ENCODE measurements at regions not wholly inside any gene's neighbourhood (a gene's known extent, or its start where the extent isn't known, plus 50 kb on each side); places are given as distances from the start of the nearest gene placed in this dataset.
A peak's percentile ranks its signal among the peaks of the same experiment; 100 is the strongest.

- peaks cover 2% of the 10 kb centered on the region for H3K27me3 Mint-ChIP-seq
- no peak for TF ChIP-seq CTCF (IDR thresholded peaks at IDR 0.05; ENCODE audit: unreplicated experiment)
- no peaks in the 10 kb centered on the region for H3K36me3 Mint-ChIP-seq (ENCODE audit: insufficient read depth)
- H3K4me3 Mint-ChIP-seq (ENCODE audit: low read depth), result no peak overlapping the region
- no peak for DNase-seq (ENCODE audit: low spot score, unreplicated experiment)
- no peak overlapping the region for H3K27ac Mint-ChIP-seq
- no peaks in the 10 kb centered on the region for H3K4me1 Mint-ChIP-seq (ENCODE audit: low read depth)
- peaks cover under 1% of the 10 kb centered on the region for H3K9me3 Mint-ChIP-seq (ENCODE audit: low read depth)
Measured at GRCh38 chr3:160047876-160048275, 59.2 kb downstream of the IL12A start.

- Mint-ChIP-seq H3K36me3 (ENCODE audit: insufficient read depth) (no peaks in the 10 kb centered on the region), H3K27ac (peak overlapping the region; percentile 77), H3K27me3 (peaks cover 2% of the 10 kb centered on the region), H3K9me3 (ENCODE audit: low read depth) (no peaks in the 10 kb centered on the region), H3K4me3 (ENCODE audit: low read depth) (no peak overlapping the region), H3K4me1 (ENCODE audit: low read depth) (no peaks in the 10 kb centered on the region)
- DNase-seq (ENCODE audit: low spot score, unreplicated experiment), result no peak
- TF ChIP-seq CTCF (IDR thresholded peaks at IDR 0.05; ENCODE audit: unreplicated experiment), result no peak
Measured at GRCh38 chr3:160049038-160049437, 60.4 kb downstream of the IL12A start.

- peak overlapping the region; percentile 77 for H3K27ac Mint-ChIP-seq
- no peaks in the 10 kb centered on the region for H3K9me3 Mint-ChIP-seq (ENCODE audit: low read depth)
Measured at GRCh38 chr3:160049565-160049964, 60.9 kb downstream of the IL12A start.

GRCh38 chr3:160049988-160050387 lies 61.4 kb downstream of the IL12A start:
- no peak for TF ChIP-seq CTCF (IDR thresholded peaks at IDR 0.05; ENCODE audit: unreplicated experiment)
- peaks cover 4% of the 10 kb centered on the region for H3K4me1 Mint-ChIP-seq (ENCODE audit: low read depth)
- DNase-seq (ENCODE audit: low spot score, unreplicated experiment), result no peak
- peaks cover 2% of the 10 kb centered on the region for H3K27me3 Mint-ChIP-seq
- no peak overlapping the region for H3K27ac Mint-ChIP-seq
- H3K36me3 Mint-ChIP-seq (ENCODE audit: insufficient read depth), result no peaks in the 10 kb centered on the region
- no peak overlapping the region for H3K4me3 Mint-ChIP-seq (ENCODE audit: low read depth)
- no peaks in the 10 kb centered on the region for H3K9me3 Mint-ChIP-seq (ENCODE audit: low read depth)

More at GRCh38 chr3:160049565-160049964, 60.9 kb downstream of the IL12A start:
- peaks cover 2% of the 10 kb centered on the region for H3K4me1 Mint-ChIP-seq (ENCODE audit: low read depth)
- no peaks in the 10 kb centered on the region for H3K36me3 Mint-ChIP-seq (ENCODE audit: insufficient read depth)
- DNase-seq (ENCODE audit: low spot score, unreplicated experiment), result no peak
- no peak overlapping the region for H3K4me3 Mint-ChIP-seq (ENCODE audit: low read depth)
- no peak for TF ChIP-seq CTCF (IDR thresholded peaks at IDR 0.05; ENCODE audit: unreplicated experiment)
- H3K27me3 Mint-ChIP-seq, result peaks cover 2% of the 10 kb centered on the region

GRCh38 chr3:160052385-160053047 lies 63.9 kb downstream of the IL12A start:
- no peak for DNase-seq (ENCODE audit: low spot score, unreplicated experiment)
- H3K27me3 Mint-ChIP-seq, result peaks cover 2% of the 10 kb centered on the region
- peak overlapping the region; percentile 46 for H3K27ac Mint-ChIP-seq
- H3K4me1 Mint-ChIP-seq (ENCODE audit: low read depth), result peaks cover 4% of the 10 kb centered on the region
- TF ChIP-seq CTCF (IDR thresholded peaks at IDR 0.05; ENCODE audit: unreplicated experiment), result no peak
- no peaks in the 10 kb centered on the region for H3K36me3 Mint-ChIP-seq (ENCODE audit: insufficient read depth)
- H3K9me3 Mint-ChIP-seq (ENCODE audit: low read depth), result no peaks in the 10 kb centered on the region
- H3K4me3 Mint-ChIP-seq (ENCODE audit: low read depth), result no peak overlapping the region
